ENCODE measurements at regions not wholly inside any gene's neighbourhood (a gene's known extent, or its start where the extent isn't known, plus 50 kb on each side); places are given as distances from the start of the nearest gene placed in this dataset.

GRCh38 chr1:207967703-207968102 lies 56.8 kb upstream of the CD34 start:
- TF ChIP-seq CTCF (IDR thresholded peaks at IDR 0.05) (no peak), POLR2AphosphoS5 (IDR thresholded peaks at IDR 0.05) (no peak), POLR2A (IDR thresholded peaks at IDR 0.05) (no peak)
